NB4 (cell line): ENCODE measurements at regions not wholly inside any gene's neighbourhood (a gene's known extent, or its start where the extent isn't known, plus 50 kb on each side); places are given as distances from the start of the nearest gene placed in this dataset.

Experiments
- DNase-seq: peaks from one replicate; pipeline ENCODE4 v3.0.0; 2010; ENCODE audit warnings: low read depth
- H3K4me3 ChIP-seq: one replicate; pipeline ENCODE4 v1.5.1; 2011; ENCODE audit warnings: mild to moderate bottlenecking, low read depth, low read length, moderate library complexity
- CTCF ChIP-seq: IDR thresholded peaks from one replicate; pipeline ENCODE4 v1.5.1; 2012; ENCODE audit warnings: low read depth, low read length
- MAX ChIP-seq: IDR thresholded peaks from 2 replicates; pipeline ENCODE4 v1.6.1; 2011; ENCODE audit warnings: low read depth, low read length
- MYC ChIP-seq: IDR thresholded peaks from 2 replicates; pipeline ENCODE4 v1.6.1; 2011; ENCODE audit warnings: low read depth, low read length
- POLR2A ChIP-seq: IDR thresholded peaks from 2 replicates; pipeline ENCODE4 v1.6.1; 2011; ENCODE audit warnings: mild to moderate bottlenecking; ENCODE audit not compliant: insufficient read length; ENCODE audit errors: extremely low read depth

DNA sequence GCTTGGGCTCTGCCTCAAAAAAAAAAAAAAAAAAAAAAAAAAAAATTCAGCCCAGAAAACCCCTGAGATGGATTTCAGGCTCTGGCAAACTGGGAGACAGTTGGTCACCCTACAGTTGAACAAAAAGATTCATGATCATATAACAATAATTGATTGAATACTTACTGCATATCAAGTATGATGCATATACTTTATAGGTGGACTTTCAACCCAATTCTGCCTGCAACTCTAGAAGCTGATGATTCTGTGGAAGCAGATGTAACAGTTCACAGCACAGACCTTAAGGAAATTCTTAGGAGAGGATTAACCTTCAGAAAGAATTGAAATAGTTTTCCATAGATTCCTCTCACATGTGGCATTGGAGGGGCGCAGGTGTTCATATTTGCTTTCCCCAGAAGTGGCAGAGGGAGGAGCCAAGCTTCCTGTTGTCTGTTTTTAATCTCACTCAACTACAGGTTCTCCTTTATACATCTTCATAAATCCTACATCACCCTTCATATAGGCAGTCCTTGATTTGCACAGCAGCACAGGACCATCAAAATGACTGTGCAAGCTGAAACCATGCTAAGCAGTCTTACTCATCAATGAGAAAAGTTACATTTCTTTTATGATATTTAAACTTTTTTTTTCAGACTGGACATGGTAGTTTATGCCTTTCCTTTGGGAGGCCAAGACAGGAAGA lies 149.4 kb upstream of the KLF3 start:
- H3K4me3 ChIP-seq: no peak overlapping the region
- TF ChIP-seq CTCF (no peak), MYC (no peak), MAX (no peak), POLR2A (no peak)
- no peak for DNase-seq

- H3K4me3 ChIP-seq: no peak overlapping the region
- DNase-seq: no peak
- no peak for TF ChIP-seq MYC
- TF ChIP-seq CTCF: no peak
- no peak for TF ChIP-seq MAX
- TF ChIP-seq POLR2A: no peak
These were observed 147.8 kb upstream of the KLF3 start for GRCh38 chr4:38516190-38516589.

DNA sequence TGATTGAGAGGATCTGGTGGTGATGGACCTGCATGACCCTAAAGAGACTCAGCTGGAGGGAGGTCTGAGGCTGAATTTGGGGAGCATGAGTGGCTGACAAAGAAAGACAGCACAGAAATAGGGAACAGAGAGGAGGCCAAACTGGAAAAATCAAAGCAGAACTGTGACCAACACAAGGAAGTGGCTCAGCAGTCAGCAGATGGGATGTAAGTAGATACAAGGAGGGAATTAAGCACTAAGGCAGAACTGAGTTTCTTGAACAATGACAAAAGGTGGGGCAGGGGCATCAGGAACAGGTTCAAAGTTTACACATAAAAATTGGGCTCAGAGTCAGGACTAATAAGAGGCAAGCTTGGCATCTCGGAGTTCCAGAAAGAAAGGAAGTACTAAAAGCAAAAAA lies 144.3 kb upstream of the KLF3 start:
- TF ChIP-seq MAX: no peak
- no peak for TF ChIP-seq CTCF
- no peak for TF ChIP-seq POLR2A
- no peak for TF ChIP-seq MYC
- no peak for DNase-seq
- H3K4me3 ChIP-seq: no peak overlapping the region

- no peak overlapping the region for H3K4me3 ChIP-seq
- no peak for DNase-seq
- TF ChIP-seq MAX (no peak), MYC (no peak), POLR2A (no peak), CTCF (no peak)
These were observed 140.9 kb upstream of the KLF3 start for GRCh38 chr4:38523054-38523453.

DNA sequence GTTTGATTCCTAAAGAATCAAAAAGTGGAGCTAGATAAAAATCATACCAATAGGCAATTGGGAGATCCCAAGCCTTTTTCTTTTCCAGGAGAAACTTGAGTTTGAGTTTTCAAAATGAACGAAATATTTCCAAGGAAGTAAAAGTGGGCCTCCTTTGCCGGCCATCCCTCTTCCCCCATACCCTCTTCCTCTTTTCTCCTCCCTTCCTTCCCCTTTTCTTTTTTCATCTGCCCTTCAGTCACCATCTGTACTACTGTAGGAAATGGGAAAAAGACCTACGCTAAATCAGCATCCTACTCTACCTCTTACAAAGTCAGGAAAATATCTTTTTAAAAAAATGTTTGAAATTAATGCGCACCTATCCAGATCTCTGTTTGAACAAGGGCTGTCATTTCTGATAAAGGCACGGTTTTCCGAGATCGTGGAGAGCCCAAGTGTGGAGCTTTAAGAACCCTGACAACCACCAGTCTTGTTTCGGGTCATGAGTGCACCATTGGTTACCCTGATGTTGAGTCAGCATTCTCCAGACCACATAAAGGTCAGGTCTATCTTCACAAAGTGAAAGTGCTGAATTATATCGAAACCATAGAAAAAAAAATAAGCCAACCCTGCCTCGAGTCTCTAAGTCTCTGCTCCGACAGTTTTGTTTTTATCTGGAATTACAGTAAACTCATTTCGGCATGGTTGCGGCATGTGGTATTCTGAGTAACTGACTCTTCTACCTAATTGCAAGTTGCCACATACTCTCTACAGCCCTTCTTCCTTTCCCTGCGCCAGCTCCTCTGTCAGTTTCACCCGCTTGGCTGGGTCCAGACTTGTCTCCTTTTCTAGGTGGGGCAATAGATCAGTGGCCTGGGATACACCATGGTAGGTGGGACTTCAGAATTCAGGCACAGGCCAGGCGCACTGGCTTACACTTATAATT lies 140.2 kb upstream of the KLF3 start:
- TF ChIP-seq POLR2A (no peak), CTCF (no peak), MAX (no peak), MYC (no peak)
- H3K4me3 ChIP-seq: no peak overlapping the region
- DNase-seq: peak; percentile 21
